ENCODE measurements at regions not wholly inside any gene's neighbourhood (a gene's known extent, or its start where the extent isn't known, plus 50 kb on each side); places are given as distances from the start of the nearest gene placed in this dataset.

GRCh38 chrX:4841216-4841745 lies 1127.8 kb upstream of the PRKX start:
- DNase-seq: no peak

GRCh38 chrX:4831574-4831973 lies 1118.1 kb upstream of the PRKX start:
- DNase-seq: no peak

- DNase-seq: no peak
These were observed 1117.6 kb upstream of the PRKX start for GRCh38 chrX:4830880-4831557.

GRCh38 chrX:4825550-4825949 lies 1112.1 kb upstream of the PRKX start:
- DNase-seq: no peak

- DNase-seq: no peak
These were observed 1096.1 kb upstream of the PRKX start for GRCh38 chrX:4809571-4809970.

GRCh38 chrX:4805502-4805901 lies 1092.1 kb upstream of the PRKX start:
- no peak for DNase-seq

- no peak for DNase-seq
These were observed 1087.3 kb upstream of the PRKX start for GRCh38 chrX:4800756-4801155.

GRCh38 chrX:4787971-4788370 lies 1074.5 kb upstream of the PRKX start:
- DNase-seq: no peak

- no peak for DNase-seq
These were observed 1051.4 kb upstream of the PRKX start for GRCh38 chrX:4764888-4765287.

GRCh38 chrX:4762196-4762595 lies 1048.7 kb upstream of the PRKX start:
- DNase-seq: no peak

- DNase-seq: no peak
These were observed 1041.6 kb upstream of the PRKX start for GRCh38 chrX:4754878-4755604.

- no peak for DNase-seq
These were observed 1027.6 kb upstream of the PRKX start for GRCh38 chrX:4741024-4741423.

- DNase-seq: no peak
These were observed 1021.9 kb upstream of the PRKX start for GRCh38 chrX:4735299-4735698.

GRCh38 chrX:4710618-4711433 lies 997.4 kb upstream of the PRKX start:
- no peak for DNase-seq

GRCh38 chrX:4708970-4709760 lies 995.7 kb upstream of the PRKX start:
- no peak for DNase-seq

GRCh38 chrX:4706961-4707360 lies 993.5 kb upstream of the PRKX start:
- no peak for DNase-seq

GRCh38 chrX:4690521-4690920 lies 977.1 kb upstream of the PRKX start:
- no peak for DNase-seq

GRCh38 chrX:4682636-4683035 lies 969.2 kb upstream of the PRKX start:
- DNase-seq: no peak

GRCh38 chrX:4675686-4676300 lies 962.3 kb upstream of the PRKX start:
- no peak for DNase-seq

- DNase-seq: no peak
These were observed 960.8 kb upstream of the PRKX start for GRCh38 chrX:4674028-4674782.

GRCh38 chrX:4671344-4671743 lies 957.9 kb upstream of the PRKX start:
- no peak for DNase-seq

GRCh38 chrX:4670606-4671005 lies 957.2 kb upstream of the PRKX start:
- no peak for DNase-seq
